ENCODE measurements at regions not wholly inside any gene's neighbourhood (a gene's known extent, or its start where the extent isn't known, plus 50 kb on each side); places are given as distances from the start of the nearest gene placed in this dataset.

- no peak for TF ChIP-seq GATA3 (IDR thresholded peaks at IDR 0.05; ENCODE audit: low read depth, low read length)
- no peak for TF ChIP-seq GATA2 (IDR thresholded peaks at IDR 0.05; ENCODE audit: low read depth, low read length)
Observed at GRCh38 chr7:155975490-155975889, 163.2 kb upstream of the SHH start.

Measured in SH-SY5Y (cell line).